Activated naive CD8-positive, alpha-beta T cell treated with anti-CD3 and anti-CD28 coated beads, Interleukin-2, amount 10 ng/mL, durations not matched to agents 7 days and 5 days (primary cell): ENCODE measurements at regions not wholly inside any gene's neighbourhood (a gene's known extent, or its start where the extent isn't known, plus 50 kb on each side); places are given as distances from the start of the nearest gene placed in this dataset.

Experiments used
- ATAC-seq: fragments of 150-1000 bp; cut with Tn5 transposase; one replicate; pipeline ENCODE4 v1.10.0; 2021; ENCODE audit warnings: low read depth, moderate library complexity
- POLR2A ChIA-PET: fragments of 350-600 bp; sonication (Branson Sonifier 250); formaldehyde crosslinking; loops from one replicate; lab custom pipeline; 2021; ENCODE audit warnings: antibody characterized with exemption; lab: Charles Lee
- DNase-seq: peaks from one replicate; pipeline ENCODE4 v3.0.0; 2021
- H3K27ac Mint-ChIP-seq: one replicate; pipeline ENCODE4 v1.8.0; 2022; ENCODE audit warnings: mild to moderate bottlenecking, mixed read lengths
- H3K27me3 Mint-ChIP-seq: one replicate; pipeline ENCODE4 v1.8.0; 2022; ENCODE audit warnings: mild to moderate bottlenecking, moderate library complexity, mixed read lengths
- H3K36me3 Mint-ChIP-seq: one replicate; pipeline ENCODE4 v1.8.0; 2021; ENCODE audit warnings: mild to moderate bottlenecking, mixed read lengths
- H3K4me1 Mint-ChIP-seq: one replicate; pipeline ENCODE4 v1.8.0; 2021; ENCODE audit warnings: mixed read lengths
- H3K4me3 Mint-ChIP-seq: one replicate; pipeline ENCODE4 v1.8.0; 2022; ENCODE audit warnings: mild to moderate bottlenecking, moderate library complexity, mixed read lengths
- H3K9me3 Mint-ChIP-seq: one replicate; pipeline ENCODE4 v1.8.0; 2021; ENCODE audit warnings: mixed read lengths

DNA sequence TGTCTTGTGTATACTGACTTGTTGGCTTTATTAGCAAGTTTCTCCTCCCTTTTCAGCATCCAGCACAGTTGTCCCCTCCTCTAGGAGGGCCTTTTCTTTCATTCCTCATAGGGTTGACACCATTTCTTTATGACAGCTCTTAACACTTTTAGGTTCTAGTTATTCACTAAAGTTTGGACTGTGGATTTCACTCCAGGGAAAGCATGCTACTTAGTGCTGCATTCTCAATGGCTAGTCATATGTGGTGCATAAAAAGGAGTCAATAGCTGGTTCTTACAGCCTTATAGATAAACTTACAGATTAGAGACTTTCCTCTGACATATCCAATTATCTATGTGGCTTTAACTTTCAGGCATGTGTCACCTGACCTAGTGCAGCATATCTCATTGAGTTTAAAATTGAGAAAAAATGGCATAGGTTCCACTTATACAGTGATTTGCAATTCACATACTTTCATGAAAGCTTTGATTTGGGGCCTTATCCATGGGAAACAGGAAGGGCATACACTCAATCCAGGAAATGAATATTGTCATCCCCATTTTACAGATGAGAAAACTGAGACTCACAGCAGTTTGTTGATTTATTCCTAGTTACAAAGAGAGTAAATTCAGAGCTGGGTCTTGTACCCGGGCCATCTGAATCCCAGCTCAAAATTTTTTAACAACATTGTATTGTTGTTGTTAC is 289.7 kb downstream of the LPIN1 start:
- Mint-ChIP-seq H3K4me3 (no peak overlapping the region), H3K27ac (no peak overlapping the region), H3K4me1 (peaks cover 3% of the 10 kb centered on the region), H3K27me3 (no peaks in the 10 kb centered on the region), H3K9me3 (peaks cover 16% of the 10 kb centered on the region), H3K36me3 (peaks cover 7% of the 10 kb centered on the region)
- POLR2A ChIA-PET, result no interaction called here
- ATAC-seq (no peak), DNase-seq (no peak)

- POLR2A ChIA-PET, result no interaction called here
- Mint-ChIP-seq H3K4me3 (no peak overlapping the region), H3K9me3 (peaks cover 16% of the 10 kb centered on the region), H3K27ac (no peak overlapping the region), H3K4me1 (peaks cover 3% of the 10 kb centered on the region), H3K36me3 (peaks cover 7% of the 10 kb centered on the region), H3K27me3 (no peaks in the 10 kb centered on the region)
- ATAC-seq (no peak), DNase-seq (no peak)
These were observed 290.2 kb downstream of the LPIN1 start for GRCh38 chr2:12036640-12036983.

DNA sequence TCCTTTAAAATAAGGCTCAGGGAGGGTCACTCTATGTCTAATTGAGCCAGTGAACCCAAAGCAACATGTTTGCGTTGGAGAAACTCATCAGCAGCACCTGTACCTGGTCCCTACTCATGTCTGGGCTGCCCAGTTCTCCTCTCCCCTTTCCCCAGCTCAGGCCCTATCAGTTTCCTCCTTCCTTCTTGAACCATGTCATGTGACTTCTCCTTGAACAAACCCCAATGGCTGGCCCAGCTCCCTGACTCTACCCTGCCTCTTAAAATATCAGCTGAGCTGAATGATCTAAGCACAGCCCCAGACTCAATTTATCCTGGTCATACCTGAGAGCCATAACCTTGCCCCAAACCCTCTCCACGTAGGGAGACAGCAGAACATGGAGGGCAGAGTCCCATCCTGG is 290.9 kb downstream of the LPIN1 start:
- ATAC-seq (no peak), DNase-seq (no peak)
- Mint-ChIP-seq H3K27me3 (no peaks in the 10 kb centered on the region), H3K36me3 (peaks cover 7% of the 10 kb centered on the region), H3K4me3 (no peak overlapping the region), H3K9me3 (peaks cover 16% of the 10 kb centered on the region), H3K4me1 (peaks cover 3% of the 10 kb centered on the region), H3K27ac (no peak overlapping the region)
- POLR2A ChIA-PET, result no interaction called here

GRCh38 chr2:12041236-12041635 is 294.8 kb downstream of the LPIN1 start:
- peaks cover 14% of the 10 kb centered on the region for H3K9me3 Mint-ChIP-seq
- H3K27ac Mint-ChIP-seq, result no peak overlapping the region
- DNase-seq (no peak), ATAC-seq (no peak)
- POLR2A ChIA-PET, result no interaction called here
- H3K4me3 Mint-ChIP-seq, result no peak overlapping the region
- peaks cover 15% of the 10 kb centered on the region for H3K4me1 Mint-ChIP-seq
- H3K36me3 Mint-ChIP-seq, result peaks cover 7% of the 10 kb centered on the region
- no peaks in the 10 kb centered on the region for H3K27me3 Mint-ChIP-seq

DNA sequence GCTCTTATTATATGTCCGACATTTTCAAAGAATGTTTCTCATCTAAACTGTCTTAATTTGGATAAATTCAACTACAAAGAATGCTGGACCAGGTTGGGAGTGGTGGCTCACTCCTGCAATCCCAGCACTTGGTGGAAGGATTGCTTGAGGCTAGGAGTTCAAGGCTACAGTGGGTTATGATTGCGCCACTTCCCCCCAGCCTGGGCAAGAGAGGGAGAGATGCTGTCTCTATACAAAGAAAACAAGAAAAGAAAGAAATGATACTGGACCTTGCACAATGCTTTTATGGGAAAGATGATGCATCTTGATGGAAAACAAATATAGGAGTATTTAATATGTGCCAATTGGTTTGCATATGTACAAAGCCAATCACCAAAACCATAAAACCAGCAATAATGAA is 296.7 kb downstream of the LPIN1 start:
- POLR2A ChIA-PET, result interaction anchor here (0.6 to 0.7 kb wide), 2 partner anchors 54 to 110 kb away, joined by 3 read pairs; no protein-coding TSS in a partner anchor
- H3K9me3 Mint-ChIP-seq, result peaks cover 8% of the 10 kb centered on the region
- H3K36me3 Mint-ChIP-seq, result peaks cover 7% of the 10 kb centered on the region
- H3K27ac Mint-ChIP-seq, result no peak overlapping the region
- H3K27me3 Mint-ChIP-seq, result no peaks in the 10 kb centered on the region
- H3K4me1 Mint-ChIP-seq, result peaks cover 17% of the 10 kb centered on the region
- ATAC-seq (no peak), DNase-seq (no peak)
- no peak overlapping the region for H3K4me3 Mint-ChIP-seq

DNA sequence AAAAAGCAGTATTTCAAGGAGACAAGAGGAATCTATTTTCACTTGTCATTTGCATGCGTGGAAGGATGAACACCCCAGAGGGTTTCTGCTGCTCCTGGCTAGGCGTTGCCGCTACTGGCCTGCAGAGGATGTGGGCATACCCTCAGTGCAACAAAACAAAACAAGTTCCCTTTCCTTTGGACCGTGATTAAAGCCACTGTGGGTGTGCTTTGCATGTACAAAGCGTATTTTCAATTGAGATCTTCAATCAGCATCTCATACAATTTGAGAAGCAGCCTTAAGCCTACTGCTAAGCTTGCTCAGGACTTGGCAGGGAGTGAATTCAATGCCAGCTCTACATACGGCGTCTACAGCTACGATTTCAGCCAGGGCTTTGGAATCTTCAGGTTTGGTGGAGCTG is 298.4 kb downstream of the LPIN1 start:
- Mint-ChIP-seq H3K36me3 (peaks cover 9% of the 10 kb centered on the region), H3K4me3 (peak overlapping the region; percentile 4), H3K27me3 (peaks cover 2% of the 10 kb centered on the region), H3K4me1 (peaks cover 19% of the 10 kb centered on the region), H3K27ac (peak overlapping the region; percentile 55), H3K9me3 (peaks cover 4% of the 10 kb centered on the region)
- peak; percentile 42 for DNase-seq
- POLR2A ChIA-PET, result interaction anchor here (0.8 kb wide), 1 partner anchor 11 kb away, joined by 3 read pairs; no protein-coding TSS in a partner anchor
- ATAC-seq, result peak; percentile 97

DNA sequence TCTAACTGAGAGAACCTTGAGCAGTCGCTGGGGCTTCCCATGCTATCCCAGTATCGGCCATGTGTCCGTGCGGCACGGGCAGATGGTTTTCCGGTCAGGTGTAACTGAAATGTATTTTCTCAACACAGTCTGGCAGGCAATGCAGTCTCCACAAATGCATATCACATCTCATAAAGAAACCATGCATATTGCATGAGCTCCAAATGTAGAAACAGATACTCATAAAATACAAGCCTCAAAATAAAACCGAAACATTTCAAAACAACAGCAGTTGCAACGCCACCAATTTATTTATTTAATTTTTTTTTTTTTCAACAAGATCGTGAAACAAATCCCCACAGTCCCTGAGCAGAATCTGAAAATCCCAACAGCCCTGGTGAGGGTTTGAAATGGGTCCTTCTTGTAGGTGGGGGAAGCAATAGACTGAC is 299.4 kb downstream of the LPIN1 start:
- POLR2A ChIA-PET, result no interaction called here
- no peak overlapping the region for H3K27ac Mint-ChIP-seq
- H3K27me3 Mint-ChIP-seq, result peaks cover 8% of the 10 kb centered on the region
- ATAC-seq (no peak), DNase-seq (no peak)
- H3K9me3 Mint-ChIP-seq, result peaks cover 2% of the 10 kb centered on the region
- peaks cover 6% of the 10 kb centered on the region for H3K36me3 Mint-ChIP-seq
- H3K4me1 Mint-ChIP-seq, result peaks cover 19% of the 10 kb centered on the region
- no peak overlapping the region for H3K4me3 Mint-ChIP-seq

GRCh38 chr2:12046641-12047040 is 300.2 kb downstream of the LPIN1 start:
- Mint-ChIP-seq H3K27ac (no peak overlapping the region), H3K36me3 (peaks cover 5% of the 10 kb centered on the region), H3K4me1 (peaks cover 19% of the 10 kb centered on the region), H3K4me3 (no peak overlapping the region), H3K27me3 (peaks cover 8% of the 10 kb centered on the region), H3K9me3 (peaks cover 2% of the 10 kb centered on the region)
- ATAC-seq (no peak), DNase-seq (no peak)
- POLR2A ChIA-PET, result no interaction called here

DNA sequence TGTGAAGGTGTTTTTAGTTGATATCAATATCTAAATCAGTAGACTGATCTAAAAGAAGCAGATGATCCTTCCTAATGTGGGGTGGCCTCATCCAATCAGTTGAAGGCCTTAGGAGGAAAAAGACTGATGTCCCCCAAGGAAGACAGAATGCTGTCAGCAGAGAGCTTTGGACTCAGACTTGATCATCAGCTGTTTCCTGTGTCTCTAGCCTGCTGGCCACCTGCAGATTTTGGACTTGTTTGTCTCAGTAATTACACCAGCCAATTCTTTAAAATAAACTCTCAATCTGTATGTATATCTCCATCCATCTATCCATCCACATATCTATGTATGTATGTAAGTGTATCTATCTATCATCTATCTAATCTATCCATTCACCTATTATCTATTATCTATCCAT is 301.3 kb downstream of the LPIN1 start:
- ATAC-seq (no peak), DNase-seq (no peak)
- Mint-ChIP-seq H3K4me3 (no peak overlapping the region), H3K27ac (no peak overlapping the region), H3K27me3 (peaks cover 8% of the 10 kb centered on the region), H3K36me3 (peaks cover 4% of the 10 kb centered on the region), H3K4me1 (peaks cover 17% of the 10 kb centered on the region), H3K9me3 (peaks cover 2% of the 10 kb centered on the region)
- POLR2A ChIA-PET, result no interaction called here

- no peak for DNase-seq
- POLR2A ChIA-PET, result no interaction called here
- no peak for ATAC-seq
- peaks cover 4% of the 10 kb centered on the region for H3K36me3 Mint-ChIP-seq
- H3K4me1 Mint-ChIP-seq, result peaks cover 17% of the 10 kb centered on the region
- no peak overlapping the region for H3K4me3 Mint-ChIP-seq
- peaks cover 2% of the 10 kb centered on the region for H3K9me3 Mint-ChIP-seq
- H3K27me3 Mint-ChIP-seq, result peaks cover 8% of the 10 kb centered on the region
- no peak overlapping the region for H3K27ac Mint-ChIP-seq
These were observed 302.1 kb downstream of the LPIN1 start for GRCh38 chr2:12048550-12048949.

- H3K4me1 Mint-ChIP-seq, result peaks cover 4% of the 10 kb centered on the region
- peaks cover 14% of the 10 kb centered on the region for H3K27me3 Mint-ChIP-seq
- ATAC-seq (no peak), DNase-seq (no peak)
- POLR2A ChIA-PET, result no interaction called here
- H3K36me3 Mint-ChIP-seq, result peaks cover 12% of the 10 kb centered on the region
- H3K9me3 Mint-ChIP-seq, result peaks cover 9% of the 10 kb centered on the region
- no peak overlapping the region for H3K4me3 Mint-ChIP-seq
- H3K27ac Mint-ChIP-seq, result no peak overlapping the region
These were observed 304.0 kb downstream of the LPIN1 start for GRCh38 chr2:12050396-12050795.

DNA sequence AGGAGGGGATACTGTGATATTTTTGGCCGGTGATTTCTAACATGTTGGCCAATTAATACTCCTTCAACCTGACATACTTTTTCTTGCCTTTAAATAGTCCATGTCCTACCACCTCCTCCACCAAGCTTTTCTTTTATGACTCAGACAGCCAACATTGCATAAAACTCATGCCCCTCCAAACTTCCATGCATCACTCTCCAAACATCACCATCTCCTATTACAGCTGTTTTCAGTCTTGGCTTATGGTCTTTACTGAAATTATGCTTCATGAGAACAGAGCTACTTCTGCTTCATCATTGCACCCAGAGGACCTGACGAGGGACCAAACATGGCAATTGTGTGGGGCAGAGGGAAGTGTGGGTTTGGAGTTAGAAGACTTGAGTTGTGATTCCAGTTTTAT is 305.4 kb downstream of the LPIN1 start:
- Mint-ChIP-seq H3K4me3 (no peak overlapping the region), H3K27ac (no peak overlapping the region), H3K9me3 (peaks cover 9% of the 10 kb centered on the region), H3K36me3 (peaks cover 12% of the 10 kb centered on the region), H3K4me1 (peaks cover 4% of the 10 kb centered on the region), H3K27me3 (peaks cover 17% of the 10 kb centered on the region)
- DNase-seq (no peak), ATAC-seq (no peak)
- POLR2A ChIA-PET, result no interaction called here

GRCh38 chr2:12052796-12053195 is 306.4 kb downstream of the LPIN1 start:
- peaks cover 12% of the 10 kb centered on the region for H3K36me3 Mint-ChIP-seq
- H3K27me3 Mint-ChIP-seq, result peaks cover 17% of the 10 kb centered on the region
- H3K4me3 Mint-ChIP-seq, result no peak overlapping the region
- no peak overlapping the region for H3K27ac Mint-ChIP-seq
- no peak for ATAC-seq
- peaks cover 9% of the 10 kb centered on the region for H3K9me3 Mint-ChIP-seq
- DNase-seq, result no peak
- POLR2A ChIA-PET, result no interaction called here
- H3K4me1 Mint-ChIP-seq, result peaks cover 13% of the 10 kb centered on the region

DNA sequence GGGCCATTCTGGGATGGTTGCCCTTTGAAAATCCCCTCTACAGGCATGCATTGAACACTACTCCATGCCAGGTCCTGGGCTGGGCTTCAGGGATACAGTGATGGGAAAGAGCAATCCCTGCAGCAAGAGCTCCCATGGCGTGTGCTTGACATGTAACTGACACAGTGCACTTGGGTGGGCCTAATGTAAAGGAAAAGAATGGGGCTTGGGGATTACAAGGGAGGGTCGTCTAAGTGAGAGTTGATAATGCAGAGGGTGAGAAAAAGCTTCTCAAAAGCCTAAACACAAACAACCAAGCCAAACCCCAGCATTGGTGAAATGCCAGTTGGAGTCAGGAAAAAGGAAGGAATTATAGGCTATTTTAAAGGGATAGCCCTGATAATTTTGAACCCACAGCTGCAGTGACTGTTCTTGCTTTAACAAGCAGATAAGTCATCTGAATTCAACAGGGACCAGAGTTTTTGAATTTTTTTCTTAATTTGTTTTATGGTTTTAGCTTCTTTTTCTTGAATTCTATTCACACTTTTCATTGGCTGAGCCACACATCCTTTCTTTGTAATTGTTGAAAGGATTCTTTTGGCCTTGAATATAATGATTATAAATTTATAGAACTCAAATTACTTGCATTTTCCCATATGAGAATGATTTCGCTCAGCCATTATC is 308.7 kb downstream of the LPIN1 start:
- Mint-ChIP-seq H3K36me3 (peaks cover 13% of the 10 kb centered on the region), H3K27ac (no peak overlapping the region), H3K27me3 (peaks cover 22% of the 10 kb centered on the region), H3K4me3 (no peak overlapping the region), H3K4me1 (peaks cover 18% of the 10 kb centered on the region), H3K9me3 (peaks cover 7% of the 10 kb centered on the region)
- ATAC-seq (no peak), DNase-seq (no peak)
- POLR2A ChIA-PET, result no interaction called here
